Osteoblast (primary cell): ENCODE measurements at regions not wholly inside any gene's neighbourhood (a gene's known extent, or its start where the extent isn't known, plus 50 kb on each side); places are given as distances from the start of the nearest gene placed in this dataset.

Source experiments
- DNase-seq: peaks from one replicate; pipeline ENCODE4 v3.0.0; 2011; ENCODE audit warnings: low spot score, mixed read lengths; ENCODE audit not compliant: insufficient read length; ENCODE audit errors: missing footprints
- H2AFZ ChIP-seq: 2 replicates; pipeline ENCODE4 v1.6.0; 2011; ENCODE audit warnings: mild to moderate bottlenecking, low read length
- H3K27ac ChIP-seq: 2 replicates; pipeline ENCODE4 v1.5.1; 2011; ENCODE audit warnings: mild to moderate bottlenecking, low read depth, low read length, moderate library complexity
- H3K27me3 ChIP-seq: 2 replicates; pipeline ENCODE4 v1.6.0; 2012; ENCODE audit warnings: mild to moderate bottlenecking, control low read depth, inconsistent platforms, low read length, moderate library complexity; ENCODE audit not compliant: insufficient read depth
- H3K36me3 ChIP-seq: 2 replicates; pipeline ENCODE4 v1.5.1; 2011; ENCODE audit warnings: mild to moderate bottlenecking, low read length, control low read depth, moderate library complexity; ENCODE audit not compliant: insufficient read depth
- H3K4me1 ChIP-seq: 2 replicates; pipeline ENCODE4 v1.5.1; 2011; ENCODE audit warnings: mild to moderate bottlenecking, low read length, control low read depth, moderate library complexity; ENCODE audit not compliant: insufficient read depth
- H3K4me2 ChIP-seq: 2 replicates; pipeline ENCODE4 v1.6.0; 2011; ENCODE audit warnings: mild to moderate bottlenecking, low read length; ENCODE audit not compliant: insufficient read depth
- H3K4me3 ChIP-seq: fragments of 200-600 bp; sonication (generic); 3 replicates; pipeline ENCODE4 v1.5.1; 2012; ENCODE audit warnings: mild to moderate bottlenecking, low read length, inconsistent platforms; ENCODE audit not compliant: insufficient read depth
- H3K79me2 ChIP-seq: 2 replicates; pipeline ENCODE4 v1.6.0; 2012; ENCODE audit warnings: mild to moderate bottlenecking, low read length, control low read depth, inconsistent platforms; ENCODE audit not compliant: insufficient read depth
- H3K9me3 ChIP-seq: 2 replicates; pipeline ENCODE4 v1.5.1; 2011; ENCODE audit warnings: low read depth, low read length, control low read depth
- H4K20me1 ChIP-seq: 2 replicates; pipeline ENCODE4 v1.6.0; 2012; ENCODE audit warnings: mild to moderate bottlenecking, low read length, control low read depth; ENCODE audit not compliant: insufficient read depth
- CTCF ChIP-seq: IDR thresholded peaks from 2 replicates; pipeline ENCODE4 v1.5.1; 2011; ENCODE audit warnings: mild to moderate bottlenecking, low read depth, low read length, moderate library complexity; ENCODE audit errors: extremely low read depth

DNA sequence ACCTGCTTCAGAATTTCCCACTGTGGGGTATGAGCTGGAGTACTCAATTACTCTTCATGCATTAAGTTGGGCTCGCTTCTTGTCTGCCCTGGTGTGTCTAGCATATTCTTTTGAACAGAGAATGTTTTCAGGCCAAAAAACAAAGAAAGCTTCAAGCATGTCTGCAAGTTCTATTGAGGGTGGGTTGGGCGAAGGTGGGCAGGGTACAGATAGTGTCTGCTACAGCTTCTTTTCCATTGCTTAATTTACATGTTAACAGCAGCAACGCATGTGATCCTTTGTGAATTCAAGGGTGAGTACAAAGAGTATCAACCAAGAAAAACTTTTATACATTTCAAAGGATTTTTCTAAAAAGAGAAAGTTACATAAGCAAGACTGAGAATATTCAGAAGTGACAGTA, 406.5 kb downstream of the IRS2 start:
- Histone ChIP-seq H3K27me3 (no peaks in the 10 kb centered on the region), H3K36me3 (no peaks in the 10 kb centered on the region), H3K4me1 (peaks cover 15% of the 10 kb centered on the region), H3K27ac (no peak overlapping the region), H3K4me2 (no peak overlapping the region), H4K20me1 (no peaks in the 10 kb centered on the region), H3K9me3 (no peaks in the 10 kb centered on the region), H3K79me2 (no peaks in the 10 kb centered on the region), H3K4me3 (no peak overlapping the region), H2AFZ (no peak overlapping the region)
- no peak for TF ChIP-seq CTCF
- no peak for DNase-seq

- H2AFZ ChIP-seq: no peak overlapping the region
- H3K27me3 ChIP-seq: no peaks in the 10 kb centered on the region
- H3K4me1 ChIP-seq: peaks cover 2% of the 10 kb centered on the region
- H3K9me3 ChIP-seq: no peaks in the 10 kb centered on the region
- no peak overlapping the region for H3K4me3 ChIP-seq
- H3K36me3 ChIP-seq: no peaks in the 10 kb centered on the region
- no peak overlapping the region for H3K4me2 ChIP-seq
- TF ChIP-seq CTCF: no peak
- H3K27ac ChIP-seq: no peak overlapping the region
- DNase-seq: no peak
- no peaks in the 10 kb centered on the region for H3K79me2 ChIP-seq
- no peaks in the 10 kb centered on the region for H4K20me1 ChIP-seq
These were observed 409.4 kb downstream of the IRS2 start for GRCh38 chr13:109376936-109377335.

DNA sequence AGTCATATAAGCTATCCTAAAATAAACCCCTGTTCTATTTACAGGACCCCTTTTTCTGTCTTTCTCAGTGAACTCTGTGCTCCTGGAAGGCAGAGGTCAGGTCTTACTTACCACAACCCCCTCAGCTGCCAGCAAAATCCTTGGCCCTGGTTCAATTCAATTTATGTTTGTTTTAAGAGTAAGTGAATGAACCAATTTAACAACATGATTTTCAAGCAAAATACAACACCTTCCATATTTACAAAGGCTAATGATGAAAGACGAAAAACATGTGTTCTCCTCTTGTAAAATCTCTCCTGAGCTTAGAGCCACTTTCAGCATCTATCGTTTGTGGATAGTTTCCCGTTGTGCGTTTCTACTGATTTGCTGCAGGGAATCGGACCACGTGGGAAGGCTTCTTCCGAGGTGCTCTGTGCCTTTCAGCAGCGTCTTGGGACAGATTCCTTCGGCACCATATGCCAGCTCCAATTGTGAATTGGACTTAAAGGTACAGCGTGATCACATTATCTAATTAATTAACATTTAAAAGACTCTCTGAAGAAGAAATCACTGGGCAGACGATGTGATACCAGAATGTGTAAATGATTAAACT, 411.7 kb downstream of the IRS2 start:
- Histone ChIP-seq H2AFZ (no peak overlapping the region), H3K4me2 (no peak overlapping the region), H3K4me3 (no peak overlapping the region), H3K27me3 (no peaks in the 10 kb centered on the region), H3K79me2 (no peaks in the 10 kb centered on the region), H3K27ac (no peak overlapping the region), H3K36me3 (no peaks in the 10 kb centered on the region), H3K4me1 (no peaks in the 10 kb centered on the region), H3K9me3 (no peaks in the 10 kb centered on the region), H4K20me1 (no peaks in the 10 kb centered on the region)
- TF ChIP-seq CTCF: no peak
- peak; percentile 52 for DNase-seq

DNA sequence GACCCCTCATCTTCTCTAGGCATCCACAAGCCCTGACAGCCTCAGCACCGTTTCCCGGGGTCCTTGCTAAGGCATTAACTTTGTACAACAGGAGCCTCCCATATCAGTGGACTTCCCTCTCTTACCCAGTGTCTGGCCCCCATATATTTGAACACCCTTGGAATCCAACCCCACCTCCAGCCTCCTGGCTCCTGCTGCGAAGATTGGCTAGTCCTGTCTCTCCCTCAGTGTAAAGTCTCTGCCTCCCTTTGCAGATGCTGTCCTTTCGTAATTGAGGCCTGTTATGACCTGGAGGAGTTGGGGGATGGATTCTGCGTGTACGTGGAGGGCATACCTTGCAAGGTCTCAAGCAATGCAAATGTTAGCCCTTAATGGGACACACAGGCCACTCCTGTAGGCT, 413.7 kb downstream of the IRS2 start:
- Histone ChIP-seq H3K4me1 (no peaks in the 10 kb centered on the region), H3K27ac (no peak overlapping the region)

More for the DNA sequence above, 413.7 kb downstream of the IRS2 start:
- H3K27me3 ChIP-seq: no peaks in the 10 kb centered on the region
- H3K36me3 ChIP-seq: no peaks in the 10 kb centered on the region
- H2AFZ ChIP-seq: no peak overlapping the region
- no peak overlapping the region for H3K4me3 ChIP-seq
- H3K79me2 ChIP-seq: no peaks in the 10 kb centered on the region
- DNase-seq: no peak
- H3K9me3 ChIP-seq: no peaks in the 10 kb centered on the region
- H4K20me1 ChIP-seq: no peaks in the 10 kb centered on the region
- no peak overlapping the region for H3K4me2 ChIP-seq
- TF ChIP-seq CTCF: no peak
